ENCODE measurements at regions not wholly inside any gene's neighbourhood (a gene's known extent, or its start where the extent isn't known, plus 50 kb on each side); places are given as distances from the start of the nearest gene placed in this dataset.

GRCh38 chr4:155616117-155616516, 50.5 kb upstream of the GUCY1A1 start:
- H3K36me3 Mint-ChIP-seq: no peaks in the 10 kb centered on the region
- H3K27ac Mint-ChIP-seq: no peak overlapping the region

DNA sequence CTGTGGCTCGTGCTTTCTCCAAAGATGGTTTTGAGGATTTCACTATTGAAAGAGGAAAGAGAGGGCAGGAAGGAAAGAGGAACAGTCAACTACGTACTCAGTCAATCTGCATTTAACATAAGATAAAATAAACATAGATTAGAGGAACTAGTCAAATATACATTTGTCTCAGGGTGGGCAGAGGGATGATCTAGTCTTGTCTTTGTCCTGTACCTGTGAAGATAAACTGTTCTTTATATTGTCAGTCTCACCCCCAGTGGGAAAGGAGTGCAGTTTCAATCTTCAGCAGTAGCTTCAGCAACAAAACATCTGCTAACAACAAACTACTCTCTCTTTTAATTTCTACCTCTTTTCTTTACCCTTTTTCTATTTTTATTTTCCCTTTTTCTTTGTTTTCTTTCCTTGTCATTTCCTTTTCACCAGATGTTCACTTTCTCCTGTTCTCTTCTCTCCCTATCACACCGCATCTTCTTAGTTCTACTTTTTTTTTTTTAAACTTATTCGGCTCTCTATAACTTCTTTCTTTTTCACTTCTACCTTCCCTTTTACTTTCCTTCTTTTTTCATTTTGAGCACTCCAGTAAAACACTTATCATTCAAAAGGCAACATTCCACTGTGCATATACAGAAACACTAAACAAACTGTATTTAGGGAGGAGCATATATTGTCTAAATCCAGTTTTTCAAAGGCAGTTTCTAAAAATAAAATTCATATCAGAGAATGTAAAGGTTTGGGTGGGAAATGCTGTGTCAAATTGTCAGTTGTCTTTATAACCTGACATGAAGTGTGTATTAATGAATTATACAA, 51.4 kb upstream of the GUCY1A1 start:
- no peak overlapping the region for H3K27ac Mint-ChIP-seq
- DNase-seq (ENCODE audit: low spot score) (no peak), ATAC-seq (no peak)
- no peaks in the 10 kb centered on the region for H3K9me3 Mint-ChIP-seq
- no peaks in the 10 kb centered on the region for H3K4me1 Mint-ChIP-seq (ENCODE audit: low read depth in 2 of 2)
- H3K4me3 Mint-ChIP-seq: no peak overlapping the region
- peaks cover 0 to 11% of the 10 kb centered on the region in 2 donors for H3K27me3 Mint-ChIP-seq
- no peaks in the 10 kb centered on the region for H3K36me3 Mint-ChIP-seq

More at GRCh38 chr4:155616117-155616516, 50.5 kb upstream of the GUCY1A1 start:
- H3K4me3 Mint-ChIP-seq: no peak overlapping the region
- no peak for DNase-seq (ENCODE audit: low spot score)
- ATAC-seq: no peak
- H3K9me3 Mint-ChIP-seq: no peaks in the 10 kb centered on the region
- peaks cover 0 to 11% of the 10 kb centered on the region in 2 donors for H3K27me3 Mint-ChIP-seq
- no peaks in the 10 kb centered on the region for H3K4me1 Mint-ChIP-seq (ENCODE audit: low read depth in 2 of 2)

- H3K4me3 Mint-ChIP-seq: no peak overlapping the region
- peaks cover 0 to 11% of the 10 kb centered on the region in 2 donors for H3K27me3 Mint-ChIP-seq
- H3K9me3 Mint-ChIP-seq: no peaks in the 10 kb centered on the region
Observed at GRCh38 chr4:155614111-155614762, 52.4 kb upstream of the GUCY1A1 start.

DNA sequence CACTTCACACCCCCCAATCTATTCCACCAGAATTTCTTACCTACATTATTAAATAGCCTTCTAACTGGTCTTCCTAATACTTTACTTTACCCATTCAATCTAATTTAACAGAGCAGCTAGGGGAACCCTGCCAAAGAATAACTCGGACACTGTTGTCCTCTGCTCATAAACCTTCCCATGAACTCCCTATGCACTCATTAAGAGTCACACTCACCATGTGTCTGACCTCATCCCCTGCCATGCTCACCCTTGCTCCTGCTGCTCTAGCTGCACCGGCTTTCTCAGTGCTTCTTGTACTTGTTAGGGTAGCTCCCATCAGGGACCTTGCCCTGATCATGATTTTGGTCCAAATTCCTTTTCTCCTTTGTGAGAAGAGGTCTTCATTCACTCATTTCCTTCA, 54.6 kb upstream of the GUCY1A1 start:
- DNase-seq (ENCODE audit: low spot score) (no peak), ATAC-seq (no peak)
- H3K4me3 Mint-ChIP-seq: no peak overlapping the region
- H3K9me3 Mint-ChIP-seq: no peaks in the 10 kb centered on the region
- H3K36me3 Mint-ChIP-seq: no peaks in the 10 kb centered on the region
- peaks cover 0 to 11% of the 10 kb centered on the region in 2 donors for H3K27me3 Mint-ChIP-seq
- H3K4me1 Mint-ChIP-seq (ENCODE audit: low read depth in 2 of 2): no peaks in the 10 kb centered on the region
- no peak overlapping the region for H3K27ac Mint-ChIP-seq

More at GRCh38 chr4:155614111-155614762, 52.4 kb upstream of the GUCY1A1 start:
- no peak for ATAC-seq
- DNase-seq (ENCODE audit: low spot score): no peak
- H3K36me3 Mint-ChIP-seq: no peaks in the 10 kb centered on the region
- H3K27ac Mint-ChIP-seq: no peak overlapping the region
- H3K4me1 Mint-ChIP-seq (ENCODE audit: low read depth in 2 of 2): no peaks in the 10 kb centered on the region

DNA sequence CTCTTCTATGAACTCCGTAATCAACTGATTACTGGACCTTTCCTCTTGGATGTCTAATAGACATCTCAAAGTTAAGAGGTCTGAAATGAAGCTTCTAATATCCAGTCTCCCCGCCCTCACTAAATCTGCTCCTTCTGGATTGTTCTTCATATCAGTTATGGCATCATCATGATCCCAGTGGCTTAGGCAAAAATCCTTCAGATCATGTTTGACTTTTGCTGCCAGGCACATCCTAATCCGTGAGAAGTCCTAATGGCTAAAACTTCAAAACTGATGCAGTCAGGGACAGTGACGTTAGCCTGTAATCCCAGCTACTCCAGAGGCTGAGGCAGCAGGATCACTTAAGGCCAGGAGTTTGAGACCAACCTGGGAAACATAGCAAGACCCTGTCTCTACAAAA, 55.1 kb upstream of the GUCY1A1 start:
- H3K4me3 Mint-ChIP-seq: no peak overlapping the region

GRCh38 chr4:155610143-155610542, 56.5 kb upstream of the GUCY1A1 start:
- no peak overlapping the region for H3K27ac Mint-ChIP-seq
- DNase-seq (ENCODE audit: low spot score) (no peak), ATAC-seq (no peak)
- H3K4me3 Mint-ChIP-seq: no peak overlapping the region
- peaks cover 0 to 9% of the 10 kb centered on the region in 2 donors for H3K27me3 Mint-ChIP-seq
- no peaks in the 10 kb centered on the region for H3K36me3 Mint-ChIP-seq
- no peaks in the 10 kb centered on the region for H3K4me1 Mint-ChIP-seq (ENCODE audit: low read depth in 2 of 2)
- H3K9me3 Mint-ChIP-seq: no peaks in the 10 kb centered on the region

More for the DNA sequence above, 55.1 kb upstream of the GUCY1A1 start:
- H3K36me3 Mint-ChIP-seq: no peaks in the 10 kb centered on the region
- no peak overlapping the region for H3K27ac Mint-ChIP-seq
- H3K9me3 Mint-ChIP-seq: no peaks in the 10 kb centered on the region
- DNase-seq (ENCODE audit: low spot score) (no peak), ATAC-seq (no peak)
- no peaks in the 10 kb centered on the region for H3K4me1 Mint-ChIP-seq (ENCODE audit: low read depth in 2 of 2)
- H3K27me3 Mint-ChIP-seq: peaks cover 0 to 11% of the 10 kb centered on the region in 2 donors

- H3K4me1 Mint-ChIP-seq (ENCODE audit: low read depth in 2 of 2): no peaks in the 10 kb centered on the region
Observed at GRCh38 chr4:155609455-155610059, 57.1 kb upstream of the GUCY1A1 start.

DNA sequence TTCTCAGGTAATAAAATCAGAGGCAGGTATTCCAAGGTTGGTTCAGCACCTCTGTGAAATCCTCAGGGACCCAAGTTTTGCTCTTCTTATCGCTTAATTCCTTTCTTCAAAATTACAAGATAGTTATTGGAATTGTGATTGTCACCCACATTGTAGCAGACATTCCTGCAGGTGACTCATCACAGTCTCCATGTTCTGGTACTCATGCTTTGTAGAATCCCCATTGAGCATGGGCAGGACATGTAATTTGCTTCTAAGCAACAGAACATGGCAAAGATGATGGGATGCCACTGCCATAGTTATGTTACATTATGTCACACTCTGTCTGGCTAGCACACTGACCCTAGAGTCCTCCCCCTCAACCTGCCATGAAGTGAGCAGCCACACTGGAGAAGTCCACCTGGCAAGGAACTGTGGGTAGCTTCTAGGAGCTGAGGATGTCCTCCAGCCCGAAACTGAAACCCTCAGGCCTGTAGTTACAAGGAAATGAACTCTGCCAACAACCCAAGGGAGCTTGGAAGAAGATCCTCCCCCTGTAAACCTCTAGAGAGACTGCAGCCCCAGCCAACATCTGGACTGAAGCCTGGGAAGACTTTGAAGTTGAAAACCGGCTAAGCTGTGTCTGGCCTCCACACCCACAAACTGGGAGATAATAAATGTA, 58.3 kb upstream of the GUCY1A1 start:
- DNase-seq (ENCODE audit: low spot score): no peak

More at GRCh38 chr4:155609455-155610059, 57.1 kb upstream of the GUCY1A1 start:
- H3K27me3 Mint-ChIP-seq: peaks cover 0 to 9% of the 10 kb centered on the region in 2 donors
- H3K36me3 Mint-ChIP-seq: no peaks in the 10 kb centered on the region
- ATAC-seq: no peak
- H3K4me3 Mint-ChIP-seq: no peak overlapping the region
- H3K9me3 Mint-ChIP-seq: no peaks in the 10 kb centered on the region
- H3K27ac Mint-ChIP-seq: no peak overlapping the region
- no peak for DNase-seq (ENCODE audit: low spot score)

GRCh38 chr4:155607481-155607880, 59.2 kb upstream of the GUCY1A1 start:
- H3K4me1 Mint-ChIP-seq (ENCODE audit: low read depth in 2 of 2): no peaks in the 10 kb centered on the region
- H3K9me3 Mint-ChIP-seq: no peaks in the 10 kb centered on the region
- H3K36me3 Mint-ChIP-seq: no peaks in the 10 kb centered on the region
- no peak overlapping the region for H3K4me3 Mint-ChIP-seq
- ATAC-seq: no peak
- H3K27me3 Mint-ChIP-seq: peaks cover 0 to 9% of the 10 kb centered on the region in 2 donors
- no peak overlapping the region for H3K27ac Mint-ChIP-seq
- no peak for DNase-seq (ENCODE audit: low spot score)

More for the DNA sequence above, 58.3 kb upstream of the GUCY1A1 start:
- H3K4me3 Mint-ChIP-seq: no peak overlapping the region
- H3K4me1 Mint-ChIP-seq (ENCODE audit: low read depth in 2 of 2): no peaks in the 10 kb centered on the region
- ATAC-seq: peak in 1 of 2 donors; percentile 57
- H3K9me3 Mint-ChIP-seq: no peaks in the 10 kb centered on the region
- no peaks in the 10 kb centered on the region for H3K36me3 Mint-ChIP-seq
- no peak overlapping the region for H3K27ac Mint-ChIP-seq
- peaks cover 0 to 9% of the 10 kb centered on the region in 2 donors for H3K27me3 Mint-ChIP-seq

GRCh38 chr4:155604718-155605626, 61.7 kb upstream of the GUCY1A1 start:
- Mint-ChIP-seq H3K27ac (no peak overlapping the region), H3K36me3 (no peaks in the 10 kb centered on the region), H3K4me1 (ENCODE audit: low read depth in 2 of 2) (no peaks in the 10 kb centered on the region), H3K27me3 (no peaks in the 10 kb centered on the region), H3K9me3 (no peaks in the 10 kb centered on the region), H3K4me3 (no peak overlapping the region)
- ATAC-seq (no peak), DNase-seq (ENCODE audit: low spot score) (no peak)

GRCh38 chr4:155603360-155603891, 63.2 kb upstream of the GUCY1A1 start:
- no peak for ATAC-seq
- no peak for DNase-seq (ENCODE audit: low spot score)
- H3K27me3 Mint-ChIP-seq: no peaks in the 10 kb centered on the region

DNA sequence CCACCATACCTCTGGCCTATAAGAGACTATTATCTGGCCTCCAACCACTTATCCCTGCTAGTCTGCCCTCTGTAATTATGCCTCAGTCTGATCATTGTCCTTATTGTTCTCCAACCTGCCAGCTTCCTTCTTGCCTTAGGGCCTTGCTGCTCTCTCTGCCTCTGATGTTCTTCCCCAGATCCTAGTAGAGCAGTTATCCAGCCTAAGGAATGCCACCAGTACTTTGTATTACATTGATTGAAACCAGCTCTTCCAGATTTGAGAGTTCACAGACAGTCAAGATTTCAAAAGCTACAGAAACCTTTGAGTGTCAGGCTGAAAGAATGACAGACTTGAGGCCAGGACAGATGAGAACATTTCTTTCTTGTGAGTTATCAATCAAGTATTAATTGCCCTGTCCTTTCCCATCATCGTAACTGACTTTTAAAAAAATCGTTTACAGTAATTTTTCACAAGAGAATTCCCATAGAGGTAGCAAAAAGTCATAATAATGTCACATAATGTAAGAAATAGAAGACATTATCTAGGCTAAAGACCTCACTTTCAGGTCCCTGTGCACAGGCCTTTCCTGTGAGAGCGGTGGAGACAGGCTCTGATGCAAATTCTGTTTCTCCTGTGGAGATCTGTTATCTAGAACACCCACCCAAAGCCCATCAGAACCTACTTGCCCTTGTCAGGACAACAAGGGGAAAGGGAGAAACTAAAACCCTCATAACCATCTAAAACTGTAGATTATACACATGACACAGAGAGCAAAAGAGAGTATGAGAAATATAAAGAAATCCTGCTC, 64.1 kb upstream of the GUCY1A1 start:
- no peak overlapping the region for H3K4me3 Mint-ChIP-seq
- H3K27me3 Mint-ChIP-seq: peaks cover 0 to 3% of the 10 kb centered on the region in 2 donors
- H3K27ac Mint-ChIP-seq: no peak overlapping the region
- H3K36me3 Mint-ChIP-seq: no peaks in the 10 kb centered on the region
- no peaks in the 10 kb centered on the region for H3K9me3 Mint-ChIP-seq
- ATAC-seq: no peak
- no peak for DNase-seq (ENCODE audit: low spot score)
- no peaks in the 10 kb centered on the region for H3K4me1 Mint-ChIP-seq (ENCODE audit: low read depth in 2 of 2)

More at GRCh38 chr4:155603360-155603891, 63.2 kb upstream of the GUCY1A1 start:
- H3K9me3 Mint-ChIP-seq: no peaks in the 10 kb centered on the region
- H3K27ac Mint-ChIP-seq: no peak overlapping the region
- H3K36me3 Mint-ChIP-seq: no peaks in the 10 kb centered on the region
- no peak overlapping the region for H3K4me3 Mint-ChIP-seq
- no peaks in the 10 kb centered on the region for H3K4me1 Mint-ChIP-seq (ENCODE audit: low read depth in 2 of 2)
